Mesothelial cell of epicardium (in vitro differentiated cells): ENCODE measurements at regions not wholly inside any gene's neighbourhood (a gene's known extent, or its start where the extent isn't known, plus 50 kb on each side); places are given as distances from the start of the nearest gene placed in this dataset.

Experiments
- DNase-seq, 2 experiments: peaks; one replicate each; pipeline ENCODE4 v3.0.0; 2021; ENCODE audit warnings: low spot score in 2 of 2; ENCODE audit not compliant: unreplicated experiment in 2 of 2
- H3K27ac Mint-ChIP-seq: 2 replicates; pipeline ENCODE4 v1.8.0; 2021; ENCODE audit warnings: mixed read lengths
- H3K27me3 Mint-ChIP-seq: 2 replicates; pipeline ENCODE4 v1.8.0; 2021; ENCODE audit warnings: low read depth, mixed read lengths
- H3K36me3 Mint-ChIP-seq: 2 replicates; pipeline ENCODE4 v1.8.0; 2021; ENCODE audit warnings: mixed read lengths
- H3K4me1 Mint-ChIP-seq: 2 replicates; pipeline ENCODE4 v1.8.0; 2021; ENCODE audit warnings: mixed read lengths
- H3K4me3 Mint-ChIP-seq: 2 replicates; pipeline ENCODE4 v1.8.0; 2021; ENCODE audit warnings: mild to moderate bottlenecking, moderate library complexity, mixed read lengths
- H3K9me3 Mint-ChIP-seq: 2 replicates; pipeline ENCODE4 v1.8.0; 2021; ENCODE audit warnings: mixed read lengths
- CTCF ChIP-seq: fragments of 200-600 bp; sonication (generic); IDR thresholded peaks from one replicate; pipeline ENCODE4 v1.5.0; 2021; ENCODE audit warnings: antibody characterized with exemption; ENCODE audit not compliant: unreplicated experiment

- Mint-ChIP-seq H3K4me3 (no peak overlapping the region), H3K27me3 (no peaks in the 10 kb centered on the region), H3K27ac (no peak overlapping the region), H3K36me3 (no peaks in the 10 kb centered on the region), H3K4me1 (no peaks in the 10 kb centered on the region), H3K9me3 (peaks cover 3% of the 10 kb centered on the region)
- DNase-seq = no peak
- no peak for TF ChIP-seq CTCF
Measured at GRCh38 chr6:164692772-164693510, 616.5 kb downstream of the C6orf118 start.

- Mint-ChIP-seq H3K27ac (no peak overlapping the region), H3K4me3 (no peak overlapping the region), H3K4me1 (no peaks in the 10 kb centered on the region), H3K36me3 (no peaks in the 10 kb centered on the region), H3K27me3 (no peaks in the 10 kb centered on the region), H3K9me3 (peaks cover 3% of the 10 kb centered on the region)
- DNase-seq = no peak
- TF ChIP-seq CTCF = no peak
Measured at GRCh38 chr6:164690702-164691500, 618.5 kb downstream of the C6orf118 start.

- no peak for TF ChIP-seq CTCF
- Mint-ChIP-seq H3K9me3 (peaks cover 3% of the 10 kb centered on the region), H3K36me3 (no peaks in the 10 kb centered on the region), H3K4me1 (no peaks in the 10 kb centered on the region), H3K4me3 (no peak overlapping the region), H3K27ac (no peak overlapping the region), H3K27me3 (no peaks in the 10 kb centered on the region)
- no peak for DNase-seq
Measured at GRCh38 chr6:164690241-164690640, 619.2 kb downstream of the C6orf118 start.

- H3K27me3 Mint-ChIP-seq = no peaks in the 10 kb centered on the region
- H3K4me1 Mint-ChIP-seq = no peaks in the 10 kb centered on the region
- no peak overlapping the region for H3K4me3 Mint-ChIP-seq
- H3K27ac Mint-ChIP-seq = no peak overlapping the region
- no peak for DNase-seq
- TF ChIP-seq CTCF = no peak
- no peaks in the 10 kb centered on the region for H3K36me3 Mint-ChIP-seq
- H3K9me3 Mint-ChIP-seq = peaks cover 2% of the 10 kb centered on the region
Measured at GRCh38 chr6:164665328-164665727, 644.1 kb downstream of the C6orf118 start.

GRCh38 chr6:164663634-164664033 is 645.8 kb downstream of the C6orf118 start:
- Mint-ChIP-seq H3K27me3 (no peaks in the 10 kb centered on the region), H3K27ac (no peak overlapping the region)
- no peak for TF ChIP-seq CTCF

More at GRCh38 chr6:164663634-164664033, 645.8 kb downstream of the C6orf118 start:
- no peaks in the 10 kb centered on the region for H3K4me1 Mint-ChIP-seq
- peaks cover 2% of the 10 kb centered on the region for H3K9me3 Mint-ChIP-seq
- DNase-seq = no peak
- H3K36me3 Mint-ChIP-seq = no peaks in the 10 kb centered on the region
- no peak overlapping the region for H3K4me3 Mint-ChIP-seq
